ENCODE measurements at regions not wholly inside any gene's neighbourhood (a gene's known extent, or its start where the extent isn't known, plus 50 kb on each side); places are given as distances from the start of the nearest gene placed in this dataset.

DNA sequence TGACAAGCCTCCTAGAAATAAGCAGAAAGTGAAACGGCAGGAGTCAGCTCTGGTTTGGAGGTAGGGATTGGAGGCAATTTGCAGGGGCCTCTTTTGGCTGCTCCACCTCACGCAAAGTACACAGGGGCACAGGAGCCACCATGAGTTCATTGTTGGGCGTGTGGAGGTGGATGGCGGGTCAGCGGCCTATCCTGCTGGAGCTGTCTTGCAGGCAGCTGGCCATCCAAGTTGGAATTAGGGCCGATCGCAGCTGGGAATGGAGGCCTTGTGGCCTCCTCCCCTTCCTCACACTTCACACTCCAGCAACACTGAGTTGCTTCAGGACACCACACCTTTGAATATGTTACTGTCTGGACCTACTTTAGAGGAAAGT lies 171.5 kb downstream of the MYCN start:
- no peak overlapping the region for H3K9ac ChIP-seq (ENCODE audit: low read length)
- no peaks in the 10 kb centered on the region for H3K36me3 ChIP-seq (ENCODE audit: insufficient read depth, low read length)
- H3K4me3 ChIP-seq (ENCODE audit: low read depth in 1 of 2, low read length in 2 of 2) = no peak overlapping the region
- no peaks in the 10 kb centered on the region for H3K9me3 ChIP-seq (ENCODE audit: low read length)
- H3K27ac ChIP-seq (ENCODE audit: low read depth, low read length) = no peak overlapping the region
- no peaks in the 10 kb centered on the region for H3K27me3 ChIP-seq (ENCODE audit: control insufficient read depth in 1 of 2, insufficient read depth in 2 of 2, low read length in 2 of 2)
- H3K4me1 ChIP-seq (ENCODE audit: insufficient read depth, low read length) = no peaks in the 10 kb centered on the region

DNA sequence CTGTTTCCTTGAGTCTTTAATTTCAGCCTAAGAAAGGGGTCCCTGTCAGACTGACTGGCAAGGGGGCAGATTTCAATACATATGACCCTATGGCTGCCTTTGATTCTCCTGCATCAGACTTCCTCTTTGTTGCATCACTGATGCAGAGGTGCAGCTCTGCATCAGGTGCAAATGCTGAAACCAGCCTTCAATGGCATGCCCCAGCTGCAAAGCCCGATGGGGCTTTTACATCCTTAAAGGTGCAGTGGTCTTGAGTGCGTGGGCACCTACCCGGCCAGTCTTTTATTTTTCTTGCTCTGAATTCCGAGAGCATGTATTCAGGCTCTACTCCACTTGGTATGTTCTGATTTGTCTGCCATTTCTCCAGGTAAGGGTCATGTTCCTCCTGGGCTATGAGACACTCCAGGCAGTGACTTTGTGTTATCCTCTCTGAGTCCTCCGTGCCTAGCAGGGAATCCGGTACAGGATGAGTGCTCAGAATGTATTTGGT lies 169.5 kb downstream of the MYCN start:
- no peak overlapping the region for H3K9ac ChIP-seq (ENCODE audit: low read length)
- no peaks in the 10 kb centered on the region for H3K9me3 ChIP-seq (ENCODE audit: low read length)
- no peaks in the 10 kb centered on the region for H3K4me1 ChIP-seq (ENCODE audit: insufficient read depth, low read length)
- no peak overlapping the region for H3K27ac ChIP-seq (ENCODE audit: low read depth, low read length)
- no peaks in the 10 kb centered on the region for H3K36me3 ChIP-seq (ENCODE audit: insufficient read depth, low read length)
- H3K4me3 ChIP-seq (ENCODE audit: low read depth in 1 of 2, low read length in 2 of 2) = no peak overlapping the region
- H3K27me3 ChIP-seq (ENCODE audit: control insufficient read depth in 1 of 2, insufficient read depth in 2 of 2, low read length in 2 of 2) = no peaks in the 10 kb centered on the region

DNA sequence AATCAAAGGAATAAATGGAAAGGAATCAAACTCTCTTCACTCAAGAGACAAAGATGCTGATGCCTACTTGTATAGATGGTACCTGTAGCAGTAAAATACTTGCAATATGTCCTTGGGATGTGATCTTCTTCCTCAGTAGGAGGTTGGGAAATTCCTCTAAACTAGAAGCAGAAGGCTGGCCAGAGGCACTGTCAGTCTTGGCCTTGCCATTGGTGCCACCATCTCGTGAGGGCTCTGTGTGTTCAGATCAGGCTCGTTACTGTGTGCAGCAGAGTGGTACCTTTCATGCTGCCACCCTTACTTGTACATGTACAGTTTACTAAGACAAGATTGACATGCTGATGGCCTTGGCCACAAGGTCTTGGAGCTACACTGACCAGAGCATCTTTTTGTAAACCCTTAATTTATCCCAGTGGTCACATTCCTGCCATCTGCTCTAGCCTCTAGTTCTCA lies 169.0 kb downstream of the MYCN start:
- H3K27me3 ChIP-seq (ENCODE audit: control insufficient read depth in 1 of 2, insufficient read depth in 2 of 2, low read length in 2 of 2) = no peaks in the 10 kb centered on the region
- no peaks in the 10 kb centered on the region for H3K4me1 ChIP-seq (ENCODE audit: insufficient read depth, low read length)
- no peak overlapping the region for H3K9ac ChIP-seq (ENCODE audit: low read length)
- no peaks in the 10 kb centered on the region for H3K36me3 ChIP-seq (ENCODE audit: insufficient read depth, low read length)
- H3K9me3 ChIP-seq (ENCODE audit: low read length) = no peaks in the 10 kb centered on the region
- H3K27ac ChIP-seq (ENCODE audit: low read depth, low read length) = no peak overlapping the region
- no peak overlapping the region for H3K4me3 ChIP-seq (ENCODE audit: low read depth in 1 of 2, low read length in 2 of 2)

DNA sequence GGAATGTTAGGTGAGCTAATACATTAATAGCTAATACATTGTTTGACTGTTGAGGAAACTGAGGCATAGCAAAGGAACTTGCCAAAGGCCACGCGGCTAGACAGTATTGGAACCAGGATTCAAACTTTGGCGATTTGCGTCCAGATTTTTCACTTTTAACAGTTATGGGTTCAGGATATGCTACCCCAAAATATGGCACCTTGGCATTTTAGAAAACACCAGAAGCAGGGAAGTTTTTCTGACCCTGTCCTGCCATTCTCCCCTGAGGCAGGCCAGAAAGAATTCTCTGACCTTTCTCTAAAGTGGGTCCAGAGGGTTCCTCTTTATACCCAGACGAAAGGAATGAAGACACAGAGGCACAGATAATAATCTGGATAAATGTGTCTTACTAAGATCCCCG lies 166.9 kb downstream of the MYCN start:
- no peak overlapping the region for H3K9ac ChIP-seq (ENCODE audit: low read length)

DNA sequence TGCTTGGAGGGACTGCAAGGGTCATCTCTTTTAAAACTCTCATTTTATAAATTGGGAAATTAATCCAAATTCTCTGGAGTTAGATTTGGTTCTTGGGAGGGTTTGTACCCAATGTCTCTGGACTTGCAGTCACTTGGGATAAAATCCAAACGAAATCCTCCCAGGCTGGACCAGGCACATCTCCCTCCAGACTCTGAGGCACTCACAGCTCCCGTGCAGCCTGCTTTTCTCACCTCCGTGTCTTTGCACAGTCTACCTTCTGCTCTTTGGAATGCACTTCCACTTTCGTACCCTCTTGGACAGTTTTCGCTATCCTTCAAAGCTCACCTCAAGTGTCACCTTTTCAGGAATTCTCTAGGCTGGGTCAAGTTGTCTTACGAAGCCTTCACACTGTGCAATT lies 166.3 kb downstream of the MYCN start:
- Histone ChIP-seq H3K4me3 (ENCODE audit: low read depth in 1 of 2, low read length in 2 of 2) (no peak overlapping the region), H3K4me1 (ENCODE audit: insufficient read depth, low read length) (no peaks in the 10 kb centered on the region), H3K9me3 (ENCODE audit: low read length) (no peaks in the 10 kb centered on the region), H3K27me3 (ENCODE audit: control insufficient read depth in 1 of 2, insufficient read depth in 2 of 2, low read length in 2 of 2) (no peaks in the 10 kb centered on the region), H3K27ac (ENCODE audit: low read depth, low read length) (no peak overlapping the region), H3K36me3 (ENCODE audit: insufficient read depth, low read length) (no peaks in the 10 kb centered on the region), H3K9ac (ENCODE audit: low read length) (no peak overlapping the region)

More for the DNA sequence above, 166.9 kb downstream of the MYCN start:
- no peak overlapping the region for H3K4me3 ChIP-seq (ENCODE audit: low read depth in 1 of 2, low read length in 2 of 2)
- no peaks in the 10 kb centered on the region for H3K4me1 ChIP-seq (ENCODE audit: insufficient read depth, low read length)
- no peaks in the 10 kb centered on the region for H3K36me3 ChIP-seq (ENCODE audit: insufficient read depth, low read length)
- no peaks in the 10 kb centered on the region for H3K27me3 ChIP-seq (ENCODE audit: control insufficient read depth in 1 of 2, insufficient read depth in 2 of 2, low read length in 2 of 2)
- H3K27ac ChIP-seq (ENCODE audit: low read depth, low read length) = no peak overlapping the region
- H3K9me3 ChIP-seq (ENCODE audit: low read length) = no peaks in the 10 kb centered on the region

DNA sequence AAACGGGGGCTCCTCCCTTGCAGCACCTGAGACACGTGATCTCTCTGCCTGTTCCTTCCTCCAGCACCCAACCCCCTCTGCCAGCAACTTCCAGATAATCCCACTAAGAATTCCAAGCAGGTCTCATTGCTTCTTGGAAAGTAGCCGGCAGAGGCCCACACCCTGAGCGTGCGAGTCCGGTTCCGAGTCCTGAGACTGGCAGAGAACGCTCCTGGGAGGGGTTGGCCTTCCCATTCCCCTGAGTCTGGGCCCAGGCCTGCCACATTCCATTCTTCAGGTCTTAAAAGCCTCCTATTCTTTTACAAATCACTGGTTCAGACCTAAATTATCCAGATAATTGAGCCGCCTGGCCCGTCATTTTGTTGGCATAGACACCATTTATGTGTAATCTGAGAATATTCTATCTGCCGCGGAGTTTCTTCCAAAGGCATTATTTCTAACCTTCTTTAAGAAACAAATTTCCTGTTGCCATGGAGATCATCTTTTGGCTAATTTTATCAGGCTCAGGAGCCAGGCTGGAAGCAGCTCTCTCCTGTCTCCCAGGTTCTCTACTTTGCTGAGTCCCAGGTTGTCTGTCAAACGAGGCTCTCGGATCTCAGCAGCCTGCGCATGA lies 165.4 kb downstream of the MYCN start:
- Histone ChIP-seq H3K27me3 (ENCODE audit: control insufficient read depth in 1 of 2, insufficient read depth in 2 of 2, low read length in 2 of 2) (no peaks in the 10 kb centered on the region), H3K27ac (ENCODE audit: low read depth, low read length) (no peak overlapping the region)

DNA sequence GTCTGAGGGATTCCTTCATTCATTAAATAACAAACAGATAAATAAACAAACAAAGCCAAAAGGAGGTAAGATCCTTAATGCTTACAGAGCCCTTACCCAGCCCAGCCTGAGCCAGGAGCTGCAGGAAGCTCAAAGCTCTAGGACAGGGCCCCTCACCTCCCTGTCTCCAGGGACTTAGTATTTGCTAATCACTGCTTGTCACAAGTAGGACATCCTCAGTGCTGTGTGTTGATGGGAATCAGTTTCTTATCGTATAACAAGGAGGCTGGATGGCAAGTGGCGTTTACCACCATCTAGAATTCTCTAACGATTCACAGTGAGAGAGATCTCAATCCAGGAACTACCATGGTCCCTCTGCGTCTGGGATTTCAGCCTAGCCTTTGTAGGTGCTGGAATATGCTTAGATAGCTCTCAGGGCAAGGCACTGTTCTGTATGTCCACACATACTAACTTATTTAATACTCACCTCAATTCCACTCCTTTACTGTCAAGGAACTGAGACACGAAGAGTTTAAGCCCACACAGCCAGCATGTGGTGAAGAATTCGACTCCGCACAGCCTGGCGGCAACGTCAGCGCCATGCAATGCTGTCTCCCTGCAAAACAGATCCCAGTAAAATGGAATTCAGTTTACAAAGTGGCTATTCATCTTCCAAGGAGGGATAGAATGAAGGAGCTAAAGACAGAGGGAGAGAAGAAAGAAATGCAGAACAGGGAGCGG lies 164.8 kb downstream of the MYCN start:
- Histone ChIP-seq H3K36me3 (ENCODE audit: insufficient read depth, low read length) (no peaks in the 10 kb centered on the region), H3K27me3 (ENCODE audit: control insufficient read depth in 1 of 2, insufficient read depth in 2 of 2, low read length in 2 of 2) (no peaks in the 10 kb centered on the region), H3K4me1 (ENCODE audit: insufficient read depth, low read length) (no peaks in the 10 kb centered on the region), H3K9ac (ENCODE audit: low read length) (no peak overlapping the region), H3K4me3 (ENCODE audit: low read depth in 1 of 2, low read length in 2 of 2) (no peak overlapping the region), H3K27ac (ENCODE audit: low read depth, low read length) (no peak overlapping the region), H3K9me3 (ENCODE audit: low read length) (no peaks in the 10 kb centered on the region)

More for the DNA sequence above, 165.4 kb downstream of the MYCN start:
- H3K4me1 ChIP-seq (ENCODE audit: insufficient read depth, low read length) = no peaks in the 10 kb centered on the region
- H3K4me3 ChIP-seq (ENCODE audit: low read depth in 1 of 2, low read length in 2 of 2) = no peak overlapping the region
- H3K9ac ChIP-seq (ENCODE audit: low read length) = no peak overlapping the region
- no peaks in the 10 kb centered on the region for H3K36me3 ChIP-seq (ENCODE audit: insufficient read depth, low read length)
- H3K9me3 ChIP-seq (ENCODE audit: low read length) = no peaks in the 10 kb centered on the region

DNA sequence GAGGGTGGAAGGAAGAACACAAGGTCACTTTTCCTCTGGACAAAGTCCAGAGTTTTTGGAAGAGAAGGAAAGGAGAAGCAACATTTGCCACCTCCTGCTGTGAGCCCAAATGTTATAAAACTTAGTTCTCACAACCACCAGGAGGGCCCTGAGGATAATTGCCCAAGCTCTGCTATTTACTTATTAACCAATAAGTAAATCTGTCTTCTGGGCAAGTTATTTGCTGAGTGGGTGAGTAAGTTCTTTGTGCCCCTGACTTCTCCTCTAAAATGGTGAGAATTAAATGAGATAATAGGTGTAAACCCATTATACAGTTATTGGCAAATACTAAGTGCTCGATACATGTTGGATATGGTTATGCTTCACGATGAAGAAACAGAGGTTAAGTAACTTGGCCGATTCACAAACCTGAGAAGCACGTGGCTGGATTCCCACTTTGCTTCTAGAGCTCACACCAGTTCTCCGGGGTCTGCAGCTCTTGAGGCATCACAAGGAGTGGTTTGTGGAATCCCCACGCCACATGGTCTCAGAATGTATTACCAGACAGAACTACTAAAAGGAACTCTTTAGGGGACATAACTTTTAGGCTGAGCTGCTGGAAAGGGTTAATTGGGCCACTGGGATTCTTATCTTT lies 164.1 kb downstream of the MYCN start:
- no peak overlapping the region for H3K27ac ChIP-seq (ENCODE audit: low read depth, low read length)
- H3K4me3 ChIP-seq (ENCODE audit: low read depth in 1 of 2, low read length in 2 of 2) = no peak overlapping the region
- H3K27me3 ChIP-seq (ENCODE audit: control insufficient read depth in 1 of 2, insufficient read depth in 2 of 2, low read length in 2 of 2) = no peaks in the 10 kb centered on the region
- H3K36me3 ChIP-seq (ENCODE audit: insufficient read depth, low read length) = no peaks in the 10 kb centered on the region
- no peaks in the 10 kb centered on the region for H3K9me3 ChIP-seq (ENCODE audit: low read length)
- no peaks in the 10 kb centered on the region for H3K4me1 ChIP-seq (ENCODE audit: insufficient read depth, low read length)
- no peak overlapping the region for H3K9ac ChIP-seq (ENCODE audit: low read length)

DNA sequence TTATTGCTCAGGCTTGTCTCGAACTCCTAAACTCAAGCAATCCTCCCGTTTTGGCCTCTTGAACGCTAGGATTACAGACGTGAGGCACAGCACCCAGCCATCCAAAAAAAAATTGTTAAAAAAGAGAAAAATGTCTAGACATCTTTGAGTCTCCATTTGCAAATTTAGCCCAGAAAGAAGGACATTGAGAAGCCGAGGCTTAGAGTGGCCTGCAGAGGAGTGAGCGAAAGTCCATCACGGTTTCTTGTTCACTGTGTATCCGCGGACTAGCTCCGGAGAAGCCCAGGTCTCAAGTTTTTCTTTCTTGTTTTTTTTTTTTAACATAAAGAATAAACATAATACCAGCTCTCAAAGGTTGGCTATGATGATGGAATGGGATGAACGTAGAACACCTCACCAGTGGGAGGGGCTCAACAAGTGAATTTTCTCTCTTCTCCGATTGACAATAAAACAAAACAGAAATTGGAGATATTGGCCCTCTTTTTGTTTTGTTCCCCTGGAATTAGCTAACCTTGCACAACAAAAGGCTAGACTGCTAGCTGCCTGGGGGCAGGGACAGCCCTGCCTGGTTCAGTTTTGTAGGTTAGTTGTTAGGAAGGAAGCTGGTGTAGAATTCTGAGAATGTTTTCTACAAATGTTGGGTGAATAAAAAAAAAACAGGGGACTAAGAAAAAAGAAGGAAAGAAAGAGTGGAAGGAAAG lies 163.4 kb downstream of the MYCN start:
- no peak overlapping the region for H3K9ac ChIP-seq (ENCODE audit: low read length)
- no peaks in the 10 kb centered on the region for H3K27me3 ChIP-seq (ENCODE audit: control insufficient read depth in 1 of 2, insufficient read depth in 2 of 2, low read length in 2 of 2)
- no peaks in the 10 kb centered on the region for H3K36me3 ChIP-seq (ENCODE audit: insufficient read depth, low read length)
- no peaks in the 10 kb centered on the region for H3K9me3 ChIP-seq (ENCODE audit: low read length)
- H3K4me3 ChIP-seq (ENCODE audit: low read depth in 1 of 2, low read length in 2 of 2) = no peak overlapping the region
- H3K27ac ChIP-seq (ENCODE audit: low read depth, low read length) = no peak overlapping the region
- no peaks in the 10 kb centered on the region for H3K4me1 ChIP-seq (ENCODE audit: insufficient read depth, low read length)

DNA sequence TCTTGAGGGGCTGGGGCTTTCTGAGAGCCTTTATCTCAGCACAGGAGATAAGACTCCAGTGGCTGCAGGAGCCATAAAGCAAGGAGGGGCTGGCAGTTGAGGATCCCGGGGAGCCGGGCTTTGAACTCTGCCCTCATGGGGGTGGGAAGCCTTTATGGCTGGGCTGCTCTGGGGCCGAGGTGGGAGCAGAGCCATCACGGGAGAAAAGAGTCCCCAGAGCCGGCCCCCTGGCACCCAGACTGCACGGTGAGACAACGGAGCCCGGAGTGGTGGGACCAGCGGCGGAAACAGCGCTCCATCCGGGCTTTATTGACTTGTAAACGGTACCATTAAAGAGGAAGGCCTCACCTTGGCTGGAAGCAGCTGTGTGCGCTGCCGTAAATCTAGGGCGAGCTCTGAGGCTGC lies 162.6 kb downstream of the MYCN start:
- Histone ChIP-seq H3K4me3 (ENCODE audit: low read depth in 1 of 2, low read length in 2 of 2) (no peak overlapping the region), H3K27ac (ENCODE audit: low read depth, low read length) (no peak overlapping the region), H3K4me1 (ENCODE audit: insufficient read depth, low read length) (no peaks in the 10 kb centered on the region)

DNA sequence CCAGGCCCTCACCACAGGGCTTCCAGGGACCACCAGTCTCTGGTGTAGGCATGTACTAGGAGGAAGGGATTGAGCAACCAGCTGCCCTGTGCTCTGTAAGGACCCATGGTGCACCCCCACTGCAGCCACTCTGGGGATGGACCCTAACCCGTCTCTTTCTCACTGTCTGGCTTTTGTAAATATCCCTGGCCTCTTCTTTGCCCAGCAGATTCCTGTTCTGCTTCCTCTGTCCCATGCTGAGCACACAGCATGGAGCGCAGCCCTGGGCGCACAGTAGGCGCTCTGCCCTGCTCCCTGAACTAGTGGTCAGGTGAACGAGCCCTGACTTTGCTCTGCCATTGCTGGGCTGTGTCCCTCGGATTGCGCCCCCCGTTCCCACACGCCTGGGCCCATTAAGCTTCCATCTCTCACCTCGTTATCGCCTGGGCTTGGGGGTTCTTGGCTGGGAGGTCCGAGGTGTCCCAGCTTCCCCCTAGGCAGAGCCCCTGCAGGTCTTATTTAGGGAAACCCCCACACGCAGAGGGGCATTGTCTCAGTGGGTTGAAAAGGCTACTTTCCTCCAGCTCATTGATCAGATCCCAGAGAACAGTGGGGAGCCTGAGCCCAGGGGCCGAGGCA lies 162.1 kb downstream of the MYCN start:
- no peak overlapping the region for H3K4me3 ChIP-seq (ENCODE audit: low read depth in 1 of 2, low read length in 2 of 2)
- H3K4me1 ChIP-seq (ENCODE audit: insufficient read depth, low read length) = no peaks in the 10 kb centered on the region
- H3K27me3 ChIP-seq (ENCODE audit: control insufficient read depth in 1 of 2, insufficient read depth in 2 of 2, low read length in 2 of 2) = no peaks in the 10 kb centered on the region
- H3K27ac ChIP-seq (ENCODE audit: low read depth, low read length) = no peak overlapping the region
- H3K9ac ChIP-seq (ENCODE audit: low read length) = no peak overlapping the region
- no peaks in the 10 kb centered on the region for H3K9me3 ChIP-seq (ENCODE audit: low read length)
- H3K36me3 ChIP-seq (ENCODE audit: insufficient read depth, low read length) = no peaks in the 10 kb centered on the region

More for the DNA sequence above, 162.6 kb downstream of the MYCN start:
- Histone ChIP-seq H3K9ac (ENCODE audit: low read length) (no peak overlapping the region), H3K36me3 (ENCODE audit: insufficient read depth, low read length) (no peaks in the 10 kb centered on the region), H3K27me3 (ENCODE audit: control insufficient read depth in 1 of 2, insufficient read depth in 2 of 2, low read length in 2 of 2) (no peaks in the 10 kb centered on the region), H3K9me3 (ENCODE audit: low read length) (no peaks in the 10 kb centered on the region)
